ENCODE measurements at regions not wholly inside any gene's neighbourhood (a gene's known extent, or its start where the extent isn't known, plus 50 kb on each side); places are given as distances from the start of the nearest gene placed in this dataset.
"Not testable (repeated sequence)": the region's sequence is repeated elsewhere in the genome, so short reads cannot be mapped to it uniquely, and the experiment has no call there.

GRCh38 chr7:22066522-22066921, 120.8 kb upstream of the CDCA7L start:
- no peak for DNase-seq

GRCh38 chr7:22064816-22065215, 119.1 kb upstream of the CDCA7L start:
- DNase-seq, result no peak

DNA sequence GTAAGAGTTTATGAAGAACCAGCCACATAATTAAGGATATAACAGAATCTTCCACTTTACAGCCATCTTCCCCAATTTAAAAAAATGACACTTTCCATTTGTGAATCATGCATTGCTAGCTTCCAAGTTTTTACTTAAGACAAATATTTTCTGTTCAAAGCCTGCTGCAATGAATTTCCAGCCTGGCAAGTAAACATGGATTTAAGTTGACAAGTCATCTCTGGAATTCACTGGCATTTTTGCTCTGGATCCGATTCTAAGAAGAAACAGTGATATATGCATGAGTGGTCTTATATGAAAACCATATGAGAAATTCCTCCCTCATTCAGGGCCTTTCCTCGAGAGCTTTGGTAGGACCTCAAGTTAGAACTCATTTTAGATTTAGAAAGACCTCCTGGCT, 116.1 kb upstream of the CDCA7L start:
- no peak for DNase-seq

GRCh38 chr7:22060863-22061262, 115.2 kb upstream of the CDCA7L start:
- no peak for DNase-seq

DNA sequence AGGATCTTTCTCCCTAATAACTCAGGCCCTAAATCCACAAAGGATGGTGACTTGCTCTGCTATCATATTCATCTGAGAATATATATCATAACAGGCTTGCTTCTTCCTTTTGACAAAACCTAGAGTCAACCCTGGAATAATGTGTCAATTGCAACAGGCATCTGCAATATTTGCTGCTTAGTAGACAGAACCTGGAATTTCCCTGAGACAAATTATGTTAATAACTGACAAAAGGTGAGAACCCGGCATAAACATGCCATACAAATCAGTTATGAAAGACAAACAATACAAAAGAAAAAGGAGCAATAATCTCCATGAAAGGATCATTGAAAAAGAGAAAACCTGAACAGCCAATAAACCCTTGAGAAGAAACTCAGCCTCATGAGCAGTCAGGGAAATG, 114.5 kb upstream of the CDCA7L start:
- no peak for DNase-seq

DNA sequence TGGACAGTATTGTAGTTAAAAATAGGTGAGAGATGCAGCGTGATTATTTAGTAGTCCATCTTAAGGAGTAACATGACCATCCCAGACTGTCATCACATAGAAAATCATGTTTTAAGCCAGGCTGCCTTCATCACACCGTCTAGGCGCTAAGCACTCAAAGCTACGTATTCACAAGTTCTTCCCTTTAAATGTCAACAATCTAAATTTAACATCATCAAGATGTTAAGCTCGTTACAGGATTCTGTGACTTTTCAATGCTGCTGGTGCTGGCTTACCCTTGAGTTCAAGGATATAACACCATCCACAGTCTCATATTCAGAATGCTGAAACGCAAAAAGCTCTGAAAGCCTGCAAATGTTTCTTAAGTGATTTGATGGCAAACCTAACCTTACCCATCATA, 109.5 kb upstream of the CDCA7L start:
- no peak for DNase-seq

DNA sequence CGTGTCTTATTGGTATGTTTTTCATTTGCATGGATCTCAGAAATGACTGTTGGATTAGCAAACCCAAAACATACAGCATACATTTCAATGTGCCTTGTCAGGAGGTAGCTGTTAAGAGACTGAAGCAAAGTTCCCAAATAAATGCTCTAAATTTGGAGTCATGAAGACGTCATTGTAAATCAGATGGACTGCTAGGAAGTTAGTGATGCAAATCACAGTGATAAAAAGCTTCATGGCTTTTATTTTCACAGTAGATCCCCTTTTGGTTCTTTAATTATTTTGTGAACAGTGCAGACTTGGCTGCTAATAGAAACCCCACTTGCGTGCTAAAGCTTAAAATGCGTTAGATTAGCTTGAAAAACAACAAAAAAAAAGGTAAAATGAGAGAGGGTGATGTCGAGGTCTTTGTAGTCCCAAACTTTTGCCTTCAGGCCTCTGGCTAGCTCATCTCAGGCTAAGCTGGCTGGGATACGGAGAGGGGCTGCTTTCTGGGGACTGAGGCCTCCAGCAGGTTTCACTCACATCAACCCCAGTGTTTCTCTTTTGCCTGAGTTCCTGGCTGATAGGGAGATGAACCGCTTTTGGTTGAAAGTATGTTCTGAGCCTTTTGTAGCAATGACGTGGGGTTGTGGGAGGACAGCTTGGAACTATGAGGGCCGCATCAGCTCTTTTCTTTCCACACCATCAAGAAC, 107.1 kb upstream of the CDCA7L start:
- DNase-seq, result no peak

DNA sequence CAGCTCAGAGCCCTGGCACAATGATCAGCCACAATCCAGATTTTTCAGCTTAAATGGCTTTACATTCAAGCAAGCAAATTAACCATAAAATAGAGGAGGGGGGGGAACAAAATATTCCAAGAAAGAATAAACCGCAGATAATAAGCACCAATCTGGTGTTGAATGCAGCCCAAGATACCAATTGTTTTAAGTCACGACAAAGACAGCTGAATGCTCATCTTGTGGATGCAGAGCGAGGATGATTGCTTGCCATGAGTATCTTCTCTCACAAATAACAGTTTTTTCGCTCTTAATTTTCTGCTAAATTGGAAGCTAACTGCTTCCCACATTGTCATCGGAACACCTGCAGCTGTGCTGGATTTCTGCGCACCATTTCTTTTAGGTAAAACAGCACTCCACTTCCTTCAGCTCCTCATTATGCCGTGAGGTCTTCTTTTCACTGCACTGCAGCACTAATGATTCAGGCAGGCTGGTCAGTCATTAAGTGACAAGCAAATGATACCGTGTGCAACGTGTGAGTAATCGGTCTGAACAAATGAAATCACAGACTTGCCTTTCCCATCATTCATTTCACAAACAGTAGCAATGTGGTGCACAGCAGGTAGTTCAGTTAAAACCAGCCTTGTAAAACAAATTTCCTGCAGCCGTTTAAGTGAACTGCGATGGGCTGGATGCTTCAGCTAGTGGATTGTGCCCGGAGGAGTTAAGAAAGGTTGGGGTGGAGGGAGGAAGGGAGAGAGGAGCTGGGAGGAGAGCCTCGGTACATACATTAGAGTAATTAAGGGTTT, 106.4 kb upstream of the CDCA7L start:
- DNase-seq, result no peak

DNA sequence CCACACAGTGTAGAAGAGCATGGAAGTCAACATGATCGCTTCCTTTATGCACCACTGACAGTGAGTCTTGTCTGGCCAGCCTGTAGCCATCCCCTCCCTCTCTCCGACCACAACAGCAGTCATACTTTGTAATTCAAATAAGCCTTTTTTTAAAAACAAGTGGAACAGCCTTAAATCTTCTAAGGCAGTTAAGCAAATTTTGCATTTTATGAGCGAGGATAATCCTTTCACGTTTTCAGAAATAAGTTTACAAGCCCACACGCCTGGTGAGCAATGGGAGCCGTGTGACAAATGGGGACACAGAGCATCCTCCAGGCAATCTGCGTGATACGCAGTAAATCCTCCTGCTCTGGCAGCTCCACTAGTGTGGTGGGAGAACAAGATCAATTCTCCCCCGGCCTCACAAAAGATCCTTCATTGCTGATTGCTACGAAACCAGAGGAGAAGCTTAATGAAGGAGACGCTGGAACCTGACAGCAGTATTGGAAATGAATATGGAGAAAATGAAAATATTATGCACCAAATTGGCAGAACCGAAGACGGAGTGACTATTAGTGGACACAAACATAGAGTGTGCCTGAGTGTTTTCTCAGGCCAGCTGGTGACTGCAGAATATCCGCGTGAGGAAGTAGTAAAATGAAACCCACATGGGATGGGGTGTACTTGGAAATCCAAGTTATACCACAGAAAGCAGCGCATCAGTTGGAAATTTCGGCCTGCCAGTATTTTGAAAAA, 104.2 kb upstream of the CDCA7L start:
- DNase-seq, result no peak

- no peak for DNase-seq
Measured at GRCh38 chr7:22043367-22043766, 97.7 kb upstream of the CDCA7L start.

GRCh38 chr7:22040923-22041595, 95.4 kb upstream of the CDCA7L start:
- DNase-seq, result no peak

- no peak for DNase-seq
Measured at GRCh38 chr7:22039670-22040069, 94.0 kb upstream of the CDCA7L start.

GRCh38 chr7:22032356-22032755, 86.7 kb upstream of the CDCA7L start:
- not testable (repeated sequence) for DNase-seq

GRCh38 chr7:22028656-22029055, 83.0 kb upstream of the CDCA7L start:
- DNase-seq, result not testable (repeated sequence)

- DNase-seq, result no peak
Measured at GRCh38 chr7:22027475-22027874, 81.8 kb upstream of the CDCA7L start.

DNA sequence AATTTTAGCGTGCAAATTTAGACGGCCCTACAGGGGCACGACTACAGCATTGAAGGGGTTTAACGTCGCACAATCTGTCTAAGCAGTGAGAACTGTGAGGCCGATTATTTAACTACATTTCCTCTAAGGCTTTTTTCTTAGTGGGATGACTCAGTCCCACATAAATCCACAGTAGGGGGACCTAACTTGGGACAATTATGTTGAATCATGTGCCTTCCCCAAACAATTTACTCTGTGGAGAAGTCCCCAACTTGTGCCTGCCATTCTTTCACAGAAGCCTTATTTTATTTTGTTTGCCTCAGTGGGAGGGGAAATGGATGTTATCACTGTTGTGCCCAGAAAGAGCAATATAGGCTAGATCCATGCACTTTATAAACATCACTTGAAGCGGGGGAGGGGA, 80.3 kb upstream of the CDCA7L start:
- DNase-seq, result no peak

DNA sequence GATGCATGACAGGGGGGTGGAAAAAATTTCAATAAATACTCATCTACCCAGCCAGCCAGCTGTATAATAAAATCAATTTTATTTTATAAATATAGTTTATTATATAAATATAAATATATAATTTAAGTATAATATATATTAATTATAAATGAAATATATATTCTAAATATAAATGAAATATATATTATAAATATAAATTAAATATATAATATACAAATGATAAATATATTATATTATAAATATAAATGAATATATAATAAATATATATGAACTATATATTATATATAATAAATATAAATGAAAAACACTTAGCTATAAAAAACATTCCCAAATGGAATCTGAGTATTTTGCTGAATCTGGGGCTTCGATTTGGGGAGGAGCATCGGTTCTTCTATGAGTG, 79.4 kb upstream of the CDCA7L start:
- DNase-seq, result no peak

DNA sequence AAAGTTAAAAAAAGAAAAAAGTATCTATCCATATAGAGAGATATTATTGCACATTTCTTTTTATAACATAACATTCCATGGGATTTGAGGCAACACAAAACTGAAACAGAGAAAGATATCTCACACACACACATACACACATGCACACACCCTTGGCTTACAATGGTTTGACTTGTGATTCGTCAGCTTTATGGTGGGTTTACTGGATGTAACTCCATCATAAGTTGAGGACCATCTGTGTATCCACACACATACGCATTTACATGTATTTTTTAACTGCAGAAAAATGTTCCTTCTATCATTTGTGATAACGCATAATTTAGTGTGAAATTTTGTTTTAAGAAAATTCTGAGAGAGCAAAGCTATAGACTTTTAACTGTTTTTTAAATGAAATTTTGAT, 74.2 kb upstream of the CDCA7L start:
- DNase-seq, result no peak

- no peak for DNase-seq
Measured at GRCh38 chr7:22016507-22016906, 70.8 kb upstream of the CDCA7L start.

GRCh38 chr7:22013711-22014110, 68.0 kb upstream of the CDCA7L start:
- no peak for DNase-seq

GRCh38 chr7:22008683-22009082, 63.0 kb upstream of the CDCA7L start:
- no peak for DNase-seq

DNA sequence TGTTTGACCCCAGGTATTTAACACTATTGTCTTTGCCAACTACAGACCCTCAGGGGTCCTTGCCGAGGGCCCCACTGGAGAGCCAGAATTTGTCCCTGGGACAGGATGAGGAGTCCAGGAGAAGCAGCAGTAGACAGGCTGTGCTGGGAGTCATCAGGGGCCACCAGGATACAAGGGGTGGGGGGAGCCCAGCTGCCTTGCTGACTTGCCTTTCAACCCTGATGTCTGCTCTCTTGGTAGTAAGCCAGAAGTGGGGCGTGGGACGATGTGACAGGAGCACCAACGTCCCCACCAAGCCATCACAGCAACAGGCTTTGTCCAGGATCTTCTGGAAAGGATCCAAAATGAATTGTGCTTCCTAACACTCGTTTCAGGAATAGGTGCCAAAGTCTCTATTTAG, 62.4 kb upstream of the CDCA7L start:
- no peak for DNase-seq

- DNase-seq, result no peak
Measured at GRCh38 chr7:22005151-22005550, 59.5 kb upstream of the CDCA7L start.

Data from CD4-positive, alpha-beta T cell treated with Interleukin-10 for 1 hour (primary cell).